ENCODE measurements at regions not wholly inside any gene's neighbourhood (a gene's known extent, or its start where the extent isn't known, plus 50 kb on each side); places are given as distances from the start of the nearest gene placed in this dataset.
"Not testable (repeated sequence)": the region's sequence is repeated elsewhere in the genome, so short reads cannot be mapped to it uniquely, and the experiment has no call there.

GRCh38 chr10:9921544-9921943, 1096.1 kb upstream of the CELF2 start:
- 68 to 86% methylated on average over 2 of the region's 4 CpGs for WGBS, 2 experiments (ENCODE audit: insufficient coverage in 2 of 2)
- H3K27ac ChIP-seq (ENCODE audit: low read depth, low read length, severe bottlenecking), result no peak overlapping the region
- H3K9me3 ChIP-seq (ENCODE audit: control insufficient read depth, low read length), result no peaks in the 10 kb centered on the region
- no peaks in the 10 kb centered on the region for H3K36me3 ChIP-seq (ENCODE audit: control insufficient read depth, insufficient read depth, low read length)
- H3K4me3 ChIP-seq (ENCODE audit: extremely low read depth, insufficient read depth, low read length, poor library complexity, severe bottlenecking), result no peak overlapping the region
- H3K4me1 ChIP-seq (ENCODE audit: control insufficient read depth, insufficient read depth, low read length, poor library complexity, severe bottlenecking), result no peaks in the 10 kb centered on the region

- Histone ChIP-seq H3K4me1 (ENCODE audit: control insufficient read depth, insufficient read depth, low read length, poor library complexity, severe bottlenecking) (no peaks in the 10 kb centered on the region), H3K27ac (ENCODE audit: low read depth, low read length, severe bottlenecking) (no peak overlapping the region), H3K36me3 (ENCODE audit: control insufficient read depth, insufficient read depth, low read length) (no peaks in the 10 kb centered on the region), H3K9me3 (ENCODE audit: control insufficient read depth, low read length) (no peaks in the 10 kb centered on the region), H3K4me3 (ENCODE audit: extremely low read depth, insufficient read depth, low read length, poor library complexity, severe bottlenecking) (no peak overlapping the region)
- WGBS, 2 experiments (ENCODE audit: insufficient coverage in 2 of 2), result 92% methylated on average over 2 of the region's 10 CpGs
Observed at GRCh38 chr10:9922126-9922870, 1095.4 kb upstream of the CELF2 start.

- no peak overlapping the region for H3K27ac ChIP-seq (ENCODE audit: low read depth, low read length, severe bottlenecking)
- H3K9me3 ChIP-seq (ENCODE audit: control insufficient read depth, low read length), result no peaks in the 10 kb centered on the region
- 94% methylated on average over 2 of the region's 3 CpGs; no CpG with 5 or more reads in 1 of the 2 experiments for WGBS, 2 experiments (ENCODE audit: insufficient coverage in 2 of 2)
- H3K4me1 ChIP-seq (ENCODE audit: control insufficient read depth, insufficient read depth, low read length, poor library complexity, severe bottlenecking), result no peaks in the 10 kb centered on the region
- H3K4me3 ChIP-seq (ENCODE audit: extremely low read depth, insufficient read depth, low read length, poor library complexity, severe bottlenecking), result no peak overlapping the region
- H3K36me3 ChIP-seq (ENCODE audit: control insufficient read depth, insufficient read depth, low read length), result no peaks in the 10 kb centered on the region
Observed at GRCh38 chr10:9926003-9926402, 1091.7 kb upstream of the CELF2 start.

- Histone ChIP-seq H3K4me1 (ENCODE audit: control insufficient read depth, insufficient read depth, low read length, poor library complexity, severe bottlenecking) (no peaks in the 10 kb centered on the region), H3K9me3 (ENCODE audit: control insufficient read depth, low read length) (no peaks in the 10 kb centered on the region), H3K36me3 (ENCODE audit: control insufficient read depth, insufficient read depth, low read length) (no peaks in the 10 kb centered on the region), H3K27ac (ENCODE audit: low read depth, low read length, severe bottlenecking) (no peak overlapping the region), H3K4me3 (ENCODE audit: extremely low read depth, insufficient read depth, low read length, poor library complexity, severe bottlenecking) (no peak overlapping the region)
- WGBS, 2 experiments (ENCODE audit: insufficient coverage in 2 of 2), result no CpG with 5 or more reads among the region's 2 CpGs
Observed at GRCh38 chr10:9926881-9927280, 1090.8 kb upstream of the CELF2 start.

- H3K4me1 ChIP-seq (ENCODE audit: control insufficient read depth, insufficient read depth, low read length, poor library complexity, severe bottlenecking), result no peaks in the 10 kb centered on the region
- H3K4me3 ChIP-seq (ENCODE audit: extremely low read depth, insufficient read depth, low read length, poor library complexity, severe bottlenecking), result no peak overlapping the region
- no CpG with 5 or more reads among the region's 2 CpGs for WGBS, 2 experiments (ENCODE audit: insufficient coverage in 2 of 2)
- no peaks in the 10 kb centered on the region for H3K36me3 ChIP-seq (ENCODE audit: control insufficient read depth, insufficient read depth, low read length)
- no peak overlapping the region for H3K27ac ChIP-seq (ENCODE audit: low read depth, low read length, severe bottlenecking)
- H3K9me3 ChIP-seq (ENCODE audit: control insufficient read depth, low read length), result no peaks in the 10 kb centered on the region
Observed at GRCh38 chr10:9939716-9940115, 1078.0 kb upstream of the CELF2 start.

GRCh38 chr10:9944690-9945089, 1073.0 kb upstream of the CELF2 start:
- no peak overlapping the region for H3K27ac ChIP-seq (ENCODE audit: low read depth, low read length, severe bottlenecking)
- no peaks in the 10 kb centered on the region for H3K9me3 ChIP-seq (ENCODE audit: control insufficient read depth, low read length)
- H3K4me1 ChIP-seq (ENCODE audit: control insufficient read depth, insufficient read depth, low read length, poor library complexity, severe bottlenecking), result no peaks in the 10 kb centered on the region
- H3K36me3 ChIP-seq (ENCODE audit: control insufficient read depth, insufficient read depth, low read length), result no peaks in the 10 kb centered on the region
- no peak overlapping the region for H3K4me3 ChIP-seq (ENCODE audit: extremely low read depth, insufficient read depth, low read length, poor library complexity, severe bottlenecking)

- Histone ChIP-seq H3K4me1 (ENCODE audit: control insufficient read depth, insufficient read depth, low read length, poor library complexity, severe bottlenecking) (no peaks in the 10 kb centered on the region), H3K36me3 (ENCODE audit: control insufficient read depth, insufficient read depth, low read length) (no peaks in the 10 kb centered on the region), H3K4me3 (ENCODE audit: extremely low read depth, insufficient read depth, low read length, poor library complexity, severe bottlenecking) (no peak overlapping the region), H3K9me3 (ENCODE audit: control insufficient read depth, low read length) (no peaks in the 10 kb centered on the region), H3K27ac (ENCODE audit: low read depth, low read length, severe bottlenecking) (no peak overlapping the region)
- 90% methylated on average over 2 of the region's 2 CpGs; no CpG with 5 or more reads in 1 of the 2 experiments for WGBS, 2 experiments (ENCODE audit: insufficient coverage in 2 of 2)
Observed at GRCh38 chr10:9950070-9950469, 1067.6 kb upstream of the CELF2 start.

GRCh38 chr10:9951481-9952257, 1066.0 kb upstream of the CELF2 start:
- no peak overlapping the region for H3K27ac ChIP-seq (ENCODE audit: low read depth, low read length, severe bottlenecking)
- H3K9me3 ChIP-seq (ENCODE audit: control insufficient read depth, low read length), result no peaks in the 10 kb centered on the region
- 100% methylated on average over 1 of the region's 1 CpG; no CpG with 5 or more reads in 1 of the 2 experiments for WGBS, 2 experiments (ENCODE audit: insufficient coverage in 2 of 2)
- H3K36me3 ChIP-seq (ENCODE audit: control insufficient read depth, insufficient read depth, low read length), result no peaks in the 10 kb centered on the region
- H3K4me1 ChIP-seq (ENCODE audit: control insufficient read depth, insufficient read depth, low read length, poor library complexity, severe bottlenecking), result no peaks in the 10 kb centered on the region
- no peak overlapping the region for H3K4me3 ChIP-seq (ENCODE audit: extremely low read depth, insufficient read depth, low read length, poor library complexity, severe bottlenecking)

GRCh38 chr10:9957351-9957750, 1060.3 kb upstream of the CELF2 start:
- Histone ChIP-seq H3K4me3 (ENCODE audit: extremely low read depth, insufficient read depth, low read length, poor library complexity, severe bottlenecking) (no peak overlapping the region), H3K4me1 (ENCODE audit: control insufficient read depth, insufficient read depth, low read length, poor library complexity, severe bottlenecking) (no peaks in the 10 kb centered on the region), H3K9me3 (ENCODE audit: control insufficient read depth, low read length) (no peaks in the 10 kb centered on the region), H3K27ac (ENCODE audit: low read depth, low read length, severe bottlenecking) (no peak overlapping the region), H3K36me3 (ENCODE audit: control insufficient read depth, insufficient read depth, low read length) (no peaks in the 10 kb centered on the region)
- no CpG with 5 or more reads among the region's 1 CpG for WGBS, 2 experiments (ENCODE audit: insufficient coverage in 2 of 2)

GRCh38 chr10:9957876-9958275, 1059.8 kb upstream of the CELF2 start:
- not testable (repeated sequence) for H3K36me3 ChIP-seq (ENCODE audit: control insufficient read depth, insufficient read depth, low read length); H3K4me3 ChIP-seq (ENCODE audit: extremely low read depth, insufficient read depth, low read length, poor library complexity, severe bottlenecking); H3K9me3 ChIP-seq (ENCODE audit: control insufficient read depth, low read length); H3K27ac ChIP-seq (ENCODE audit: low read depth, low read length, severe bottlenecking); H3K4me1 ChIP-seq (ENCODE audit: control insufficient read depth, insufficient read depth, low read length, poor library complexity, severe bottlenecking)
- WGBS, 2 experiments (ENCODE audit: insufficient coverage in 2 of 2), result 53 to 72% methylated on average over 3 of the region's 6 CpGs

- no peaks in the 10 kb centered on the region for H3K4me1 ChIP-seq (ENCODE audit: control insufficient read depth, insufficient read depth, low read length, poor library complexity, severe bottlenecking)
- no peak overlapping the region for H3K27ac ChIP-seq (ENCODE audit: low read depth, low read length, severe bottlenecking)
- 80% methylated on average over 1 of the region's 2 CpGs; no CpG with 5 or more reads in 1 of the 2 experiments for WGBS, 2 experiments (ENCODE audit: insufficient coverage in 2 of 2)
- H3K36me3 ChIP-seq (ENCODE audit: control insufficient read depth, insufficient read depth, low read length), result no peaks in the 10 kb centered on the region
- no peaks in the 10 kb centered on the region for H3K9me3 ChIP-seq (ENCODE audit: control insufficient read depth, low read length)
- H3K4me3 ChIP-seq (ENCODE audit: extremely low read depth, insufficient read depth, low read length, poor library complexity, severe bottlenecking), result no peak overlapping the region
Observed at GRCh38 chr10:9965341-9965740, 1052.3 kb upstream of the CELF2 start.
